ENCODE measurements at regions not wholly inside any gene's neighbourhood (a gene's known extent, or its start where the extent isn't known, plus 50 kb on each side); places are given as distances from the start of the nearest gene placed in this dataset.

- no peak overlapping the region for H2AK5ac ChIP-seq (ENCODE audit: low read depth, low read length)
- no peak overlapping the region for H2BK20ac ChIP-seq (ENCODE audit: low read depth, low read length)
- H3K9me1 ChIP-seq (ENCODE audit: insufficient read depth, low read length), result no peaks in the 10 kb centered on the region
- no peaks in the 10 kb centered on the region for H3K4me1 ChIP-seq (ENCODE audit: control insufficient read depth, insufficient read depth, low read length)
- H3K23ac ChIP-seq (ENCODE audit: low read depth, low read length), result no peak overlapping the region
- no peak overlapping the region for H3K18ac ChIP-seq (ENCODE audit: low read depth, low read length)
- H3K27ac ChIP-seq (ENCODE audit: insufficient read depth, low read length), result no peak overlapping the region
- H3K79me1 ChIP-seq (ENCODE audit: low read depth in 1 of 2, low read length in 2 of 2), result no peaks in the 10 kb centered on the region
- H3K14ac ChIP-seq (replicated peaks; ENCODE audit: low read depth, low read length), result no peak overlapping the region
- in situ Hi-C loops (cut with MboI; ENCODE audit: low sequenced_read_pairs), result no loop called here
- H4K5ac ChIP-seq (ENCODE audit: low read depth, low read length), result no peak overlapping the region
- H3K4ac ChIP-seq (ENCODE audit: low read depth, low read length), result no peak overlapping the region
- H3K4me2 ChIP-seq (ENCODE audit: low read depth, low read length), result no peak overlapping the region
- H4K91ac ChIP-seq (ENCODE audit: insufficient read depth, low read depth, low read length), result no peak overlapping the region
- H2AFZ ChIP-seq (replicated peaks; ENCODE audit: low read length, poor library complexity), result no peak overlapping the region
- H3K56ac ChIP-seq (ENCODE audit: extremely low read depth, insufficient read depth, low read length), result no peak overlapping the region
- H3K27me3 ChIP-seq (ENCODE audit: control insufficient read depth, insufficient read depth, low read length), result no peaks in the 10 kb centered on the region
- ChIA-PET CTCF (no interaction called here), POLR2A (ENCODE audit: unreplicated experiment) (no interaction called here)
- no peak overlapping the region for H2AK9ac ChIP-seq (replicated peaks; ENCODE audit: low read depth, low read length, poor library complexity)
- DNase-seq, result no peak
- intact Hi-C loops (cut with micrococcal nuclease), result no loop called here
- no peak overlapping the region for H4K8ac ChIP-seq (ENCODE audit: low read depth in 2 of 2, low read length in 2 of 2)
- no peak overlapping the region for H3K4me3 ChIP-seq (ENCODE audit: insufficient read depth, low read depth, low read length)
- dilution Hi-C loops (cut with HindIII; ENCODE audit: low sequenced_read_pairs, unreplicated experiment), result no loop called here
- no peak overlapping the region for H2BK15ac ChIP-seq (ENCODE audit: low read depth, low read length)
- no peak overlapping the region for H3K9ac ChIP-seq (ENCODE audit: low read depth, low read length)
- TF ChIP-seq MAZ (IDR thresholded peaks at IDR 0.05; ENCODE audit: borderline replicate concordance, low read depth, low read length) (no peak), POLR2A (IDR thresholded peaks at IDR 0.05; ENCODE audit: low read depth, low read length) (no peak), MXI1 (IDR thresholded peaks at IDR 0.05; ENCODE audit: borderline replicate concordance, low read depth, low read length) (no peak), MAFK (IDR thresholded peaks at IDR 0.05; ENCODE audit: low read depth, low read length) (no peak), ELK1 (IDR thresholded peaks at IDR 0.05; ENCODE audit: borderline replicate concordance, low read depth, low read length) (no peak), RFX5 (IDR thresholded peaks at IDR 0.05; ENCODE audit: low read depth, low read length) (no peak), BHLHE40 (IDR thresholded peaks at IDR 0.05; ENCODE audit: low read depth, low read length) (no peak), CHD1 (IDR thresholded peaks at IDR 0.05; ENCODE audit: low read depth, low read length) (no peak), CTCF (conservative IDR thresholded peaks at IDR 0.05; ENCODE audit: low read depth, low read length) (no peak), SMC3 (IDR thresholded peaks at IDR 0.05; ENCODE audit: low read depth, low read length) (no peak), FOS (IDR thresholded peaks at IDR 0.05; ENCODE audit: low read depth, low read length) (no peak), RCOR1 (IDR thresholded peaks at IDR 0.05; ENCODE audit: insufficient replicate concordance, low read length) (no peak), USF2 (IDR thresholded peaks at IDR 0.05; ENCODE audit: low read depth, low read length) (no peak), CEBPB (IDR thresholded peaks at IDR 0.05; ENCODE audit: low read depth, low read length) (no peak), RAD21 (IDR thresholded peaks at IDR 0.05; ENCODE audit: low read length) (no peak), NFE2L2 (IDR thresholded peaks at IDR 0.05; ENCODE audit: low read depth, low read length) (no peak)
- no peaks in the 10 kb centered on the region for H4K20me1 ChIP-seq (ENCODE audit: insufficient read depth, low read length)
- BruUV-seq (replicated peaks), result no TSS peak
- no peaks in the 10 kb centered on the region for H3K36me3 ChIP-seq (ENCODE audit: control insufficient read depth, insufficient read depth, low read length)
- no peaks in the 10 kb centered on the region for H3K9me3 ChIP-seq (ENCODE audit: control insufficient read depth, insufficient read depth, low read length)
- H2BK5ac ChIP-seq (ENCODE audit: low read depth, low read length, poor library complexity, severe bottlenecking), result no peak overlapping the region
- no peak for ATAC-seq (ENCODE audit: low read depth)
- WGBS, 2 experiments (ENCODE audit: extremely low coverage in 2 of 2, insufficient read length in 1 of 2), result no CpG with 5 or more reads among the region's 2 CpGs
- no peak overlapping the region for H2BK120ac ChIP-seq (ENCODE audit: low read depth, low read length)
These were observed 684.7 kb downstream of the EFNA5 start for GRCh38 chr5:106986006-106986405.

All from IMR-90 (cell line).